SH-SY5Y (cell line): ENCODE measurements at regions not wholly inside any gene's neighbourhood (a gene's known extent, or its start where the extent isn't known, plus 50 kb on each side); places are given as distances from the start of the nearest gene placed in this dataset.

Experiments used
- GATA2 ChIP-seq: IDR thresholded peaks from 2 replicates; pipeline ENCODE4 v1.6.1; 2011; ENCODE audit warnings: mild to moderate bottlenecking, low read depth, low read length
- GATA3 ChIP-seq: IDR thresholded peaks from 2 replicates; pipeline ENCODE4 v1.6.1; 2011; ENCODE audit warnings: low read depth, mild to moderate bottlenecking, low read length, moderate library complexity

DNA sequence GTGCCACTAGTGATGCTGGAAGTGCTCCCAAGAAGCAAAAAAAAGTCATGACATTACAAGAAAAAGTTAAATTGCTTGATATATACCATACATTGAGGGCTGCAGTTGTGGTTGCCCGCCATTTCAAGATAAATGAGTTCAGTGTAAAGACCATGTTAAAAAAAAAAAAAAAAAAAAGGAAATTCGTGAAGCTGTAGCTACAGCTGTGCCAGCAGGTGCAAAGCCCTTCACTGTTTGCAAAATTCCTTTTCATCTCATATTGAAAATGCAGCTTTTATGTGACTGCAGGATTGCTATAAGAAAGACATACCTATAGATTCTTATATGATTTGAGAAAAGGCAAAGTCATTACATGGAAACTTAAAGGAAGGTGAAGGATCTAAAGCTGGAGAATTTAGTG, 179.6 kb upstream of the POU5F2 start:
- TF ChIP-seq GATA3 (no peak), GATA2 (no peak)

- TF ChIP-seq GATA3 (no peak), GATA2 (no peak)
These were observed 175.5 kb upstream of the POU5F2 start for GRCh38 chr5:93916872-93917271.

DNA sequence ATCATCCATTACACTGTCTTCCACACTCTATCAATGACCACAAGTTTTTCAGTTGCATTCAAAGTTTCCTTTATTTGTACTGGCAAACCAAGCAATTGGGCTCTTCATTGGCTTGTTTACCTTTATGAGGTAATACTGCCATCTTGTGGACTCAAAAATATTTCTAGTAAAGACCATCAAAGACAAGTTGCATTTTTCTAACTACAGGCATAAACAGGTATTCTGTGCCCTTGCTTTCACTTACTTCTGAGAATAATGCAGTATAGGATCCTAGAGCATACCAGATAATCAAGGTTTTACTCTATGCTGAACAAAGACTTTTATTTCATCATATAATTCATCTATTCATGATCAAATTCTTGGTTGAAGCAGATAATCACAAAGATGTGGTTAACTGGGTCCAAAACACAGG, 173.7 kb upstream of the POU5F2 start:
- TF ChIP-seq GATA2 (no peak), GATA3 (no peak)

- TF ChIP-seq GATA3: no peak
- TF ChIP-seq GATA2: no peak
These were observed 170.2 kb upstream of the POU5F2 start for GRCh38 chr5:93911609-93912008.

- TF ChIP-seq GATA2 (no peak), GATA3 (no peak)
These were observed 168.0 kb upstream of the POU5F2 start for GRCh38 chr5:93909356-93909755.

DNA sequence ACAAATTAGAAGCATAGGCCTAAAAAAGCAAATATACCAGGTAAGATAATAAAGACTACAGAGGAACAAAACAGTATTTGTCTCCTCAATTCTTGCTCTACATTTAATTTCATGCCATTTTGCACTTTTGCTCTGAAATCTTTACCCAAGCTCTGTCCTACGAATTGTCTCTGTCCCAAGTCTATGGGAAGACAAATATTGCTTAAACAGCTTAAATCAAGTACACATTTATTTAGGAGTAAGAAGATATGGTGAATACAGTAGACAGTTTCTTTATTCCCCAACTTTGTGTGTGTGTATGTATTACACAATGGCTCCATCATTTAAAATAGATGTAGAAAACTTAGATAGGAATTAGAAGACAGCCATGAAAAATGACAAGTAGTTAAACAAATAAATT, 163.5 kb upstream of the POU5F2 start:
- TF ChIP-seq GATA2: no peak

GRCh38 chr5:93902288-93902687, 160.9 kb upstream of the POU5F2 start:
- TF ChIP-seq GATA3 (no peak), GATA2 (no peak)

- no peak for TF ChIP-seq GATA3
- no peak for TF ChIP-seq GATA2
These were observed 157.7 kb upstream of the POU5F2 start for GRCh38 chr5:93899026-93899600.

DNA sequence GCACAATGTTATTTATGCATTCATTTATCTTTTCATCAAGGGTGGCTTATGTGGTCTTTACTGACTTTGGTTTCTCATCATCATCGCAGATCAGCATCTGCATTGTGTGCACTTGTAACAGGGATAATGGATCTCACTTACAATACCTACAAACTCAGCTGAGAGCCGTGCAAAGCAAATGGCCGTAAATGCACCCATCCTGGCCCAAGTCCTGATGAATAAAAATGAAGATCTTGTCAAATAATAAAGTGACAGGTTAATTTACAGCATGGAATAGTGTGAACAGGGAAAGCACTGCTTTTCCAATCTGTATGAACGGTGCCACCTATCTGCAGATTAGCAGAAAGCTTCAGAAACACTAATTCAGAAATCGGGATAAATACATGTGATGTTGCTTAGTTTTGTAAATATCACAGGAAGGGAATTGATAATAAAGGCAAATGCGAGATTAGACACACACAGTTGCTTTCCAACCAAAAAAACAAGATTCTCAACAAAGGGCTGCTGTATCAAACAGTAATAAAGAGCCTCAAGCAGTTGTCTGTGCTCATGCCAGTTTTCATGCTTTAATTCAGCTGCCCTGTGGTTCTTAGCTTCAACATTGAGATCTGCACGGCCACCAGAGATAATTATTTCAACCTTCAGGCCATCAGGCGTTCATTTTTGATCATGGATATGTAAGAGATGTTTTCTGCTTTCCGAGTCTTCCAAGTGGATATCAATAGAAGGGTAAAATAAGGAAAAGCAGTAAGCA, 153.4 kb upstream of the POU5F2 start:
- TF ChIP-seq GATA2 (peak; percentile 77), GATA3 (peak; percentile 88)

DNA sequence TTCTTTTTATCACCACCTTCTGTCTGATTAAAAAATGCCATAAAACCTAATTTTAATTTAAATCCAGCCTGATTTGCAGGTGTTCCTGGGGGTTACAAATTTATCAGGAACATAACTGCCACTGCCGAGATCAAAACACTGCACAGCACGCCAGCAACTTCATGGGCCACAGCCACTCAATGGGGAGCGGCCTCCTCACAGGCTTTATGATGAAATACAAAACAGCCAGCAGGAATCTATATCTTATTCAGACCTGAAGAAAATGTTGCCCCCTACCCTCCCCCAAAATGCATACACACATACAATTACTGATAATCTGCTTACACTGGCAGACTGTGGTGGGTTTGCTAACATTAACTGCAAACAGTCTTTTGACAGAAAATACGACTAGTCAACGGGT, 151.7 kb upstream of the POU5F2 start:
- no peak for TF ChIP-seq GATA3

DNA sequence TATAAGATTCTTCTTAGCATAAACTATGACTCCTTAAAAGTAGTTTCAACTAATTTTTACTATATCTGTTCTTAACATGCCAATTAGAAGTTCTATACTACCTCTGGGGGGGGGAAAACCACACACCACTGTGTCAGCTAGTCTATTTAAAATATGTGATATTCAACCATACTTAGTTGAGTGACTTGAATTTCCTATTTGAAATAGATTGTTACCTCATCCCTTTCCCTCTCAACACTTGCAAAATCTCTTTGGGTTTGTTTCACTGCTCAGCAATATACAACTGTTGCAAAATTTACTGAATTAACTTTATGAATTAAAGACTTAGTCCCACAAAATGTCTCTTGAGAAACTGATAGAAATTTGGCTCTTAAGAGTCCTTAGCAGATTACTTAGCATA, 151.1 kb upstream of the POU5F2 start:
- no peak for TF ChIP-seq GATA2
- no peak for TF ChIP-seq GATA3

GRCh38 chr5:93891491-93892480, 150.4 kb upstream of the POU5F2 start:
- peak; percentile 80 for TF ChIP-seq GATA3
- peak; percentile 65; the same call in 1 of the 2 replicates for TF ChIP-seq GATA2

- no peak for TF ChIP-seq GATA2
- TF ChIP-seq GATA3: no peak
These were observed 149.3 kb upstream of the POU5F2 start for GRCh38 chr5:93890657-93891056.

DNA sequence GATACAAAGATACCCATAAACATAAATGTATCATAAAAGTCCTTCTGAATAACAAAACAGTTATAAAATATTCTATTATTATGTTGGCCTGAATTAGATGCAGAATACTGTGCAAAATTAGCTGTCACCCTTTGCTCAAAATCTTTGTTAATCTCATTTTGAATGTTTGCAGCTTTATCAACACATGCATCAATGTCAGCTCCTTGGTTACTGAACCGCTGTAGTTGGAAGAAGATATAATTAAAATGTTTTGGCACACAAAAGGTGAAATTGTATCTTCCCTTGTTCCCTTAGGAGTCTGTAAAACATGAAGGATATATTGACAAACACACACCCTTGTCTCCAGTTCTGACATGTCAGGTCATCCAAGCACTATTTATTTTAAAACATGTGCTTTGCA, 146.3 kb upstream of the POU5F2 start:
- TF ChIP-seq GATA3: no peak
- TF ChIP-seq GATA2: no peak
